Calu3 (cell line): ENCODE measurements at regions not wholly inside any gene's neighbourhood (a gene's known extent, or its start where the extent isn't known, plus 50 kb on each side); places are given as distances from the start of the nearest gene placed in this dataset.

Experiments
- BruUV-seq: library from RNA; stranded (reverse); fragments of 400-500 nt; replicated peaks from 2 replicates; lab custom pipeline; 2021; lab: Mats Ljungman, UMichigan
- CTCF ChIA-PET: fragments of 300-600 bp; sonication (Branson Sonifier 250); formaldehyde crosslinking; loops from one replicate; lab custom pipeline; 2022; ENCODE audit warnings: antibody characterized with exemption; lab: Charles Lee
- DNase-seq: peaks from one replicate; pipeline ENCODE4 v3.0.0; 2022
- H3K27ac Mint-ChIP-seq: one replicate; pipeline ENCODE4 v1.8.0; 2022; ENCODE audit warnings: mixed read lengths; ENCODE audit not compliant: unreplicated experiment
- H3K27me3 Mint-ChIP-seq: one replicate; pipeline ENCODE4 v1.8.0; 2022; ENCODE audit warnings: mixed read lengths; ENCODE audit not compliant: unreplicated experiment
- H3K36me3 Mint-ChIP-seq: one replicate; pipeline ENCODE4 v1.8.0; 2022; ENCODE audit warnings: mild to moderate bottlenecking, moderate library complexity, mixed read lengths; ENCODE audit not compliant: insufficient read depth, unreplicated experiment
- H3K4me1 Mint-ChIP-seq: one replicate; pipeline ENCODE4 v1.8.0; 2022; ENCODE audit warnings: mild to moderate bottlenecking, low read depth, mixed read lengths; ENCODE audit not compliant: unreplicated experiment
- H3K4me3 Mint-ChIP-seq: one replicate; pipeline ENCODE4 v1.8.0; 2022; ENCODE audit warnings: mild to moderate bottlenecking, low read depth, moderate library complexity, mixed read lengths; ENCODE audit not compliant: unreplicated experiment
- H3K9me3 Mint-ChIP-seq: one replicate; pipeline ENCODE4 v1.8.0; 2022; ENCODE audit warnings: low read depth, mixed read lengths; ENCODE audit not compliant: unreplicated experiment
- CTCF ChIP-seq: fragments of 200-600 bp; IDR thresholded peaks from one replicate; pipeline ENCODE4 v1.8.0; 2022; ENCODE audit warnings: antibody characterized with exemption; ENCODE audit not compliant: unreplicated experiment
- intact Hi-C: fragments of 100-400 bp; cut with micrococcal nuclease; formaldehyde crosslinking; loops from one replicate; pipeline ENCODE4 v1.10.0; 2022; ENCODE audit not compliant: unreplicated experiment

- H3K4me1 Mint-ChIP-seq: no peaks in the 10 kb centered on the region
- BruUV-seq: no TSS peak
- H3K27ac Mint-ChIP-seq: no peak overlapping the region
- H3K36me3 Mint-ChIP-seq: no peaks in the 10 kb centered on the region
- no peaks in the 10 kb centered on the region for H3K27me3 Mint-ChIP-seq
- H3K4me3 Mint-ChIP-seq: no peak overlapping the region
- DNase-seq: no peak
- intact Hi-C loops: no loop called here
- TF ChIP-seq CTCF: no peak
- CTCF ChIA-PET: no interaction called here
- H3K9me3 Mint-ChIP-seq: peaks cover 11% of the 10 kb centered on the region
These were observed 879.9 kb downstream of the FAM181B start for GRCh38 chr11:81853791-81854190.

DNA sequence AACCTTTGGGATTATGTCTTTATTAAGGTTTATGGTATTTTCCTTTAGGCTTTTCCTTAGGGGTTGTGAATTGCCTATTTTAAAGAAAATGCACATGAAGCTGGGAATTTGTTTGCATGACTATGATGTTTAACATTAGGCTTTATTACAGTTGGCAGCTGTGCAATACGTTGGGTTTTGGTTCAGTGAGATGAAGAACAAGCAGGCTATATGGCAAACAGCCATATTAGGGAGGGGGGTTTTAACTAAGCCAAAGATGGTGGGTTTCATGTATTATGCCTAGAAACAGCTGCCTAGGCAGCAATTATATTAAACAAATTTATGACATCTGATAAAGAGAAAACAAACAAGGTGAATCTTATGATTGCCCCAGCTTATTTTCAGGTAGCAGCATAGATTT is 880.8 kb downstream of the FAM181B start:
- H3K4me3 Mint-ChIP-seq: no peak overlapping the region
- no peaks in the 10 kb centered on the region for H3K27me3 Mint-ChIP-seq
- no peaks in the 10 kb centered on the region for H3K4me1 Mint-ChIP-seq
- no TSS peak for BruUV-seq
- H3K36me3 Mint-ChIP-seq: no peaks in the 10 kb centered on the region
- CTCF ChIA-PET: no interaction called here
- H3K9me3 Mint-ChIP-seq: peaks cover 11% of the 10 kb centered on the region
- intact Hi-C loops: no loop called here
- no peak for DNase-seq
- no peak overlapping the region for H3K27ac Mint-ChIP-seq
- no peak for TF ChIP-seq CTCF

GRCh38 chr11:81840380-81840779 is 893.3 kb downstream of the FAM181B start:
- intact Hi-C loops: no loop called here
- CTCF ChIA-PET: no interaction called here
- Mint-ChIP-seq H3K36me3 (no peaks in the 10 kb centered on the region), H3K27ac (no peak overlapping the region), H3K27me3 (no peaks in the 10 kb centered on the region), H3K4me1 (no peaks in the 10 kb centered on the region), H3K4me3 (no peak overlapping the region), H3K9me3 (peaks cover 8% of the 10 kb centered on the region)
- TF ChIP-seq CTCF: no peak
- BruUV-seq: no TSS peak
- DNase-seq: no peak

DNA sequence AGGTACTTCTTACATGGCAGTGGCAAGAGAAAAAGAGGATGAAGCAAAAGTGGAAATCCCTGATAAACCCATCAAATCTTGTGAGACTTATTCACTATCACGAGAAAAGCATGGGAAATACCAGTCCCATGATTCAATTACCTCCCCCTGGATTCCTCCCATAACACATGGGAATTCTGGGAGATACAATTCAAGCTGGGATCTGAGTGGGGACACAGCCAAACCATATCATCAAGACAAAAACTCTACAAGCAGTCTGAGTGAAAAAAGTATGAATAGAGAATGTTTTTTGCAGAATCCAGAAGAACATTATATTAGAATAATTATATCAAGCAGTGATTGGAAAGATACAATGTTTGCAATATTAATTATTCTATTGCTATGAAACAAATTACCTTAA is 893.7 kb downstream of the FAM181B start:
- H3K36me3 Mint-ChIP-seq: no peaks in the 10 kb centered on the region
- intact Hi-C loops: no loop called here
- H3K27me3 Mint-ChIP-seq: no peaks in the 10 kb centered on the region
- no peak for TF ChIP-seq CTCF
- CTCF ChIA-PET: no interaction called here
- BruUV-seq: no TSS peak
- no peak for DNase-seq
- H3K27ac Mint-ChIP-seq: no peak overlapping the region
- peaks cover 8% of the 10 kb centered on the region for H3K9me3 Mint-ChIP-seq
- H3K4me1 Mint-ChIP-seq: no peaks in the 10 kb centered on the region
- H3K4me3 Mint-ChIP-seq: no peak overlapping the region
